Nucleus accumbens (tissue), 56 donors: ENCODE measurements at regions not wholly inside any gene's neighbourhood (a gene's known extent, or its start where the extent isn't known, plus 50 kb on each side); places are given as distances from the start of the nearest gene placed in this dataset.
A peak's percentile ranks its signal among the peaks of the same experiment; 100 is the strongest.
"Not testable (repeated sequence)": the region's sequence is repeated elsewhere in the genome, so short reads cannot be mapped to it uniquely, and the experiment has no call there.

Source experiments
- DNase-seq, 56 donors: peaks; one replicate each; lab custom pipeline; 2025; lab: John Stamatoyannopoulos, UW

GRCh38 chr15:79601405-79602086 is 169.4 kb downstream of the MINAR1 start:
- DNase-seq = no peak

DNA sequence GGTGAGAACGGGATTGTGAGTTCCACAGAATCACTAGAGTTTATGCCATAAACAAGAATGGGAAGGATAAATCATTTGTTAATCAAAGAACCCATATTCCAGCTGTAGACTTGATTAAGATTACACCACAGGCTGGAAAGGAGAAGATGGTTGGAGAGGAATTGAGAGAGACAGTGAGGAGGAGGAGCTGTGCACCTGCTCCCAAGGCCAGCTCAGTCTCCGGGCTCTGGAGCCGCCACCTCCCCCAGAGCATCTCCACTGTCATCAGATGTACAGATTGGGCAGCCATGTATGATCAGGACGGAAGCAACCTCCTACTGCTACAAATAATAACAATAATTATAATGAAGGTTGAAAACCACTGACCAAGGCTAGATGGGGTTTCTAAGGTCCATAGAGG is 170.0 kb downstream of the MINAR1 start:
- no peak for DNase-seq

DNA sequence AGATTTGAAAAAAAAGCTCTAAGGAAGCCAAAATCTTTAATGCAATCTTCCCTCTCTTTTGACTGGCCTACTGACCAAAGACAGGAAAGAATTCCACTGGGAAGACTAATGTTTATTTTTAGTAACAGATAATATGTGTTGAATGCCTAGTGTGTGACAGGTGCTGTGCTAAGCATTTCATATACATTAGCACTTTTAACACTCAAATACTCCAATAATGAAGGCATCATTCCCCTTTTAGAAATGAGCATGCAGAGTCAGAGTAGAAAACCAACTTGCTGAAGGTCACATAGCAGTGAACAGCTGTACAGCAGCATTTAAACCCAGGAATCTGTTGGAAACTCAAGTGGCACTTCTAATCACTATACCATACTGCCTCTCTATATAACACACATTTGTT is 170.6 kb downstream of the MINAR1 start:
- no peak for DNase-seq

DNA sequence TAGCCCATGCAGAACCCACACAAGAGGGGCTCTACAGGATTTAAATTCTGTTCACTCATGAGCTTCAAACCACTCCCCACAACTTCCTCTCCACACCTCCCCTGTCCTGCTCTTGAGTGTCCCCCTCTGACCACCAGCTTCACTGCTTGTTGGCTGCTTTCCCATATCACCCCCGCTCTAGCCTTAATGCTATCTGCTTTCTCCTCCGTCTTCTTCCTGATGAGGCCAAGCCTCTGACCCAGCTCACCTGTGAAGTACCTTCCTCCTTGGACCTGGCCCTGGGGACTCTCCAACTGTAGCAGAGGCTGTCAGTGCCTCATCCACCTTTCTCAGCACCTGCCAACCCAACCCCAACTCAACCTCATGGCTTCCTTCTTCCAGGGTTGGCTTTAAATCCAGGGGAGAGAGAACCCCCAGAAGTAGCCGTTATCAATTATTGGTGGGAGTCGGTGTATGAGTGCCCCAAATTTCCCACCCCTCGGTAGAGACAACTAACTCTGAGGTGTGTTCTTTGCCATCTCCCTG is 174.8 kb downstream of the MINAR1 start:
- DNase-seq = no peak

GRCh38 chr15:79608066-79608864 is 176.1 kb downstream of the MINAR1 start:
- peak in 3 of 56 donors; percentile 1 to 10 (median 3) for DNase-seq

GRCh38 chr15:79609506-79609905 is 177.4 kb downstream of the MINAR1 start:
- DNase-seq = no peak

DNA sequence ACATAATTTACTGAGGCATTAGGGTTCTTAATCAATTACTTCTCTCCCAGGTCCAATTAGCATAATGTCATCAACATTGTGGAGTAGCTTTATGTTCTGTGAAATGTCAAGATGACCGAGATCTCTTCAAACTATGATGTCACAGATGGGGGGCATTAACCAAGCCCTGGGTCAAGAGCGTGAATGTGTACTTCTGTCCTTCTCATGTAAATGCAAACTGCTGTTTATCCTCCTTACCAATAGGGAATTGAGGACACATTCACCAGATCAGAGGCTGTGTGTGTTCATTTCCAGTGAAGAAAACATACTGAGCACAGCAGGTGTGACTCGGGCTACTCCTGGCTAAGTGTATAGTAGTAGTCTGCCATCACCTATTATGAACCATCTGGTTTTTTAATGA is 177.9 kb downstream of the MINAR1 start:
- DNase-seq = no peak

GRCh38 chr15:79615754-79616153 is 183.6 kb downstream of the MINAR1 start:
- peak in 4 of 56 donors; percentile 4 to 17 (median 8) for DNase-seq

GRCh38 chr15:79617071-79617470 is 184.9 kb downstream of the MINAR1 start:
- no peak for DNase-seq

DNA sequence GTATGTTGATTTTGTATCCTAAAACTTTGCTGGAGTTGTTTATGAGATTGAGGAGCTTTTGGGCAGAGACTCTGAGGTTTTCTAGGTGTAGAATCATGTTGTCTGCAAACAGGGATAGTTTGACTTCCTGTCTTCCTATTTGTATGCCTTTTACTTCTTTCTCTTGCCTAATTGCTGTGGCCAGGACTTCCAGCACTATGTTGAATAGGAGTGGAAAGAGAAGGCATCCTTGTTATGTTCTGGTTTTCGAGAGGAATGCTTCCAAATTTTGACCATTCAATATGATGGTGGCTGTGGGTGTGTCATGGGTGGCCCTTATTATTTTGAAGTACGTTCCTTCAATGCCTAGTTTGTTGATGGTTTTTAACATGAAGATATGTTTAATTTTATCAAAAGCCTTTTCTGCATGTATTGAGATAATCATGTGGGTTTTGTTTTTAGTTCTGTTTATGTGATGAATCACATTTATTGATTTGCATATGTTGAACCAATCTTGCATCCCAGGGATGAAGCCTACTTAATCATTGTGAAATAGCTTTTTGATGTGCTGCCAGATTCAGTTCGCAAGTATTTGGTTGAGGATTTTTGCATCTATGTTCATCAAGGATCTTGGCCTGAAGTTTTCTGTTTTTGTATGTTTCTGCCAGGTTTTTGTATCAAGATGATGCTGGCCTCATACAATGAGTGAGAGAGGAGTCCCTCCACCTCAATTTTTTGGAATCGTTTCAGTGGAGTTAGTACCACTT is 188.1 kb downstream of the MINAR1 start:
- DNase-seq = no peak

DNA sequence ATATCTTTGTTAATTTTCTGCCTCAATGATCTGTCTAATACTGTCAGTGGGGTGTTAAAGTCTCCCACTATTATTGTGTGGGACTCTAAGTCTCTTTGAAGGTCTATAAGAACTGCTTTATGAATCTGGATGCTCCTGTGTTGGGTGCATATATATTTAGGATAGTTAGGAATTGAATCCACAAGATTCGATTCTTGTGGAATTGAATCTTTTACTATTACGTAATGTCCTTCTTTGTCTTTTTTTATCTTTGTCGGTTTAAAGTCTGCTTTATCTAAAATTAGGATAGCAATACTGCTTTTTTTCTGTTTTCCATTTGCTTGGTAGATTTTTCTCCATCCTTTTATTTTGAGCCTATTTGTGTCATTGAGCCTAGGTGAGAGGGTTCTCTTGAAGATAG is 189.7 kb downstream of the MINAR1 start:
- DNase-seq = not testable (repeated sequence)

DNA sequence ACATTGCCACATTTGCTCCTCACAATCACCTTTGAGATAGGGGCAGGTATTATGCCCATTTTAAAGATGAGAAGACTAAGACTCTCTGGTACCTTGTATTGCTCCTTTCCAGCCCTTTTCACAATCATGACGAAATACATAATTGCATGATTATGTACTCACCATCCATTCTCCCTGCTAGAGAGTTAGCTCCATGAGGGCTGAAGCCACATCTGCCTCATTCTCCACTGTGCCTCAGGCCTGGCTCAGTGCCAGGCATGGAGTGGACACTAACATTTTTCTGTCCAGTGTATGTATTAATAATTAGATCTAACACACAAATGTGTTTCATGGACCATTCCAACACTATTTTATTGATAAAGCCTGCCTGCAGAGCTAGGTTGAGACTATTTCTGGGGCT is 191.4 kb downstream of the MINAR1 start:
- DNase-seq = no peak

GRCh38 chr15:79629687-79630086 is 197.6 kb downstream of the MINAR1 start:
- DNase-seq = no peak

GRCh38 chr15:79632457-79632856 is 200.3 kb downstream of the MINAR1 start:
- no peak for DNase-seq

- no peak for DNase-seq
Measured at GRCh38 chr15:79635149-79635771, 203.1 kb downstream of the MINAR1 start.

- DNase-seq = no peak
Measured at GRCh38 chr15:79635897-79636561, 203.9 kb downstream of the MINAR1 start.

GRCh38 chr15:79640206-79640605 is 208.1 kb downstream of the MINAR1 start:
- DNase-seq = no peak

DNA sequence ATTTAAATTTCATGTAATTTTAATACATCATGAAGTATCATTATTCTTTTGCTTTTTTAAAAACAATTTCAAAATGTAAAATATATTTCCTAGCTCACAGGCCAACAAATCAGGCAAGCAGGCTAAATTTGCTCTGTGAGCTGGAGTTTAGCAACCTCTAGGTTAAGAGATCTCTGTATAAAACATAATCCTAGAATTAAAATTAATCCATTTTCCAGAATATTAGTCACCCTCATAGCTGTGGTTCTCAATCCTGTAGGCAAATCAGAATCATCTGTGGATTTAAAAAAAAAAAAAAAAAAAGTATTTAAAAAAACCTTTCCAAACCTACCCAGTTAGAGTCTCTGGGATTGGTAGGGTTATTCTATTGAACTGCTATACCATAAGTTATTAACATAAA is 209.7 kb downstream of the MINAR1 start:
- DNase-seq = no peak

GRCh38 chr15:79643393-79643792 is 211.3 kb downstream of the MINAR1 start:
- no peak for DNase-seq

- DNase-seq = no peak
Measured at GRCh38 chr15:79644091-79644490, 212.0 kb downstream of the MINAR1 start.
